NCI-H2171 treated with DMSO at 0.1 percent for 48 hours (cell line): ENCODE measurements at regions not wholly inside any gene's neighbourhood (a gene's known extent, or its start where the extent isn't known, plus 50 kb on each side); places are given as distances from the start of the nearest gene placed in this dataset.
A peak's percentile ranks its signal among the peaks of the same experiment; 100 is the strongest.
"Not testable (repeated sequence)": the region's sequence is repeated elsewhere in the genome, so short reads cannot be mapped to it uniquely, and the experiment has no call there.

ENCODE experiments used
- DNase-seq: peaks from one replicate; lab custom pipeline; 2025; lab: John Stamatoyannopoulos, UW

DNA sequence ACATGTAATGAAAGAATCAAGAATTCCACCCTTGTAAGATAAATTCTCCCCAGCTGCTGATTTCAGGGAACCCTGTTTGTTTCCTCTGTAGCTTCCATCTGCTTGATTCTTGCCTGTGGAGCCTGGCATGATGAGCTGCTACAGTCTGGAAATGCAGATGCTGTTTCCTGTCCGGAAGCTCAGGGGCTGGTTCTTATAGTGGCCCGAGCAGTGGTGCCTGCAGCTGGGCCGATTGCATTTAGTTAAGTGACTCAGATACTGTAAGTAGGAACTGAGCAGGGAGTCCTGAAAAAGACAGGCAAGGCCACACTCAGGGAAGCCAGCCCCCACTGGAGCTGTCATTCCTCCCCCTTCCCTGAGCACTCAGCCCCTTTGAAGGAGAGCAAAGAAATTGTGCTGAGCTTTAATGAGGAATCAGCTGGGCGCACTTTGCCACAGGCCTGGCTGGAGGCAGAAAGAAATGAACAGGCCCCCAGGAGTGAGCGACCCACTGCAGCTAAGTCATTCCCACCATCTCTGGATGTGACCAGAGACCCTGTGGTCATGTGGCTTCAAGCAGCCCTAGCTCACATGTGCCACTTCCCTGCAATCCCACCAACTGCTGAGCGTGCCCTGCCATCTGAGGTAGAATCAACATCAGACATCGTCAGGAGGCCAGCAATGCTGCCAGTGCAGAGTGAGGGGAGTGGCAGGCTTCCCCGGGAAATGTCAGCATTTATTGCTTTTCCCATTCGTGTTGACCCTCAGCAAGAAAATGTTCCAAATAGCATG, 206.0 kb upstream of the WWC1 start:
- no peak for DNase-seq

DNA sequence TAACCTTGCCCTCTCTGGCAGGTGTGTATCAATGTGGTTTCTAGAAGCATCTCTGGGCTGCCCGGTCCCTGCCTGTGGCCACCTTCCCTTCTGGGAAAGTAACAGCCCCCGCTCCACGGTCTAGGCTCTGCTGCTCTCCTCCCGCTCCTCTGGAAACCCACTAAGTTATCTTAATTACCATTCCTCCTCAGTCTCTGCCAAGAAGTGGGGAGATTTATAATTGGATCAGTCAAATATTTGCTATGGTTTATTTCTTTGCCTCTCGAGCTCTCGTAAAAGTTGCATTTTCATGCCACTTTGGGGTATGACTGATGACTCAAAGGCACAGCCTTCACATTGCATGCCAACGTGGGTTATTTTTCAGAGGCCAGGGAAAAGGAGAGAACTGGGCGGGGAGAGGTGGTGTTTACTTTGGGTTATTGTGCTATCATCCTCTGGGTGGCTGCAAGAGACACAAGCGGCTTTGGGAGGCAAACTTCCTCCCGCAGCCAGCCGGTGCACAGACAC, 205.3 kb upstream of the WWC1 start:
- DNase-seq: peak; percentile 1

DNA sequence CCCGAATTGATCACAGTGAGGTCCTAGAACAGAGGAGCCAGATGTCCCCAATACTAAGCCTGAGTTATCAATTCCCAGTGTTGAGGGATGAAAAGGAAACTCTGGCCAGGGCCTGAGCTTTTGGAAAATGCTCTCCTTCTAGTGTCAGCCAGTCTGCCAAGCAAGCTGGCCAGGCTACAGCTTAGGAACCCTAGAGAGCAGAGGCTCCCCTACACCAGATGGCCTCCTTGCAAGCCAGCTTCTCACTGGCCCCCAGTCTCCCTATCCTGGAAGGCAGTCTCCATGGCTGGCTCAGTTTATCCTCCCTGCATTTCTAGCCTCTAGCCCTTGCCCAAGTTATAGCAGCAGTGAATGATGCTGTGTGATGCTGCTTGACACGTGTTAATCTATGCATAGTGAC, 204.7 kb upstream of the WWC1 start:
- no peak for DNase-seq

DNA sequence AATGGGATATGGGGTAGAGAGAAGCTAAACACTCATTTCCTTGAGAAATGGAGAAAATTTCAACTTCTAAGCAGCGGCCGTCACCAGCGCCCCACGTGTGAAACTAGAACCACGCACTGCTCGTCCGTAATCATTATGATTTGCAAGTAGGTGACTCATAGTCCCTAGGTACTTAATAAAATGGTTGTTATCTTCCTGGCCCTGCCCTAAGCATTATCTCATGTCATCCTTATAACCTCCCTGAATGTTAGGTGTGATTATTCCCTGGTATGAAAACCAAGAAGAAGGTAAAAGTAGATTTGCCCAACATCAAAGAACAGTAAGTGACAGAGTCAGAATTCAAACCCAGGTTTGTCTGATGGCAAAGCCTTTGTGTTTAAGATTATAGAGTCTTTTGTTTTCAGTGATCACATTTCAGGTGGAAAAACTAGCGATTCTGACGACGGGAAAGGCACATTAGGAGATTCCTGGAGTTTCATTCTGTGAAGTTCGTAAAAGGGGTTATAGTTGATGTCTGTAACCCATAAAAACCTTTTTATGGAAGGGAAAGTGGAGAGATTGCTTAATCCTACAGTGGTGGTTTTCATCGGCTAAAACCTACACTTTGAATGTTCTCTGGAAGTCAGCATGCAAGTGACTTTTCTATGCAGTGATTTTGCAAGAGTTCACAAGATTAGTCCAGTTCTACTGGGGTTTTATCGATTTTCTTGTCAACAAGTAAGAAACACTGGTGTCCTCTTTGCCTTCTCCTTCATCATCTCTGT, 202.9 kb upstream of the WWC1 start:
- no peak for DNase-seq

DNA sequence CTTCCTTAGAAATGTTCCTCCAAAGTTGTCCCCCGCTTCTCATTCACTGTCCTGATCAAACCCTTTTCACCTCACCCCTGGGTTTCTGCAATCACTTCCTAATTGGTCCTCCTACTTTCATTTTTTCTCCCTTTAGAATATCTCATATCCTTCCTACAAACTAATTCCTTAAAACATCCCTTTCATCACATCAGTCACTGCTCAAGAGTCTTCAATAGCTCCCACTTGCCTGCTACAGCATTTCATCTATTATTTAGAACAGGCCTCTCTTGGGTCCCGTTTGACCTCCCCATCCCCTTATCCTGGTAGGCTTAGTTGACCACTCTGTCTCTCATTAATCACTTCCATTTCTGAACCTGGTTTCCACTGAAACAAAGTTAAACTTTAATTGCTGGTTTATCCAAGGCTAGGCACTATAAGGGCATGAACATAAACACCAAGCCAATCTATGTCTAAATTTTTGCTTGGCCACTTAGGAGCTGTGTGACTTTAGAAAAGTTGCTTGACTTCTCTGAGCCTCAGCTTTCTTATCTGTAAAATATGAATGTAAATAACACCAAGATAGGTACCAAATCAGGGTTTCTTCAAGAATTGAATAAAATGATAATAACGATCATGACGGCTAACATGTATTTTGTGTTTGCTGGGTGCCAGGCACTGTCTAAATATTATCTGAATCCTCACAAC, 202.1 kb upstream of the WWC1 start:
- DNase-seq: no peak

DNA sequence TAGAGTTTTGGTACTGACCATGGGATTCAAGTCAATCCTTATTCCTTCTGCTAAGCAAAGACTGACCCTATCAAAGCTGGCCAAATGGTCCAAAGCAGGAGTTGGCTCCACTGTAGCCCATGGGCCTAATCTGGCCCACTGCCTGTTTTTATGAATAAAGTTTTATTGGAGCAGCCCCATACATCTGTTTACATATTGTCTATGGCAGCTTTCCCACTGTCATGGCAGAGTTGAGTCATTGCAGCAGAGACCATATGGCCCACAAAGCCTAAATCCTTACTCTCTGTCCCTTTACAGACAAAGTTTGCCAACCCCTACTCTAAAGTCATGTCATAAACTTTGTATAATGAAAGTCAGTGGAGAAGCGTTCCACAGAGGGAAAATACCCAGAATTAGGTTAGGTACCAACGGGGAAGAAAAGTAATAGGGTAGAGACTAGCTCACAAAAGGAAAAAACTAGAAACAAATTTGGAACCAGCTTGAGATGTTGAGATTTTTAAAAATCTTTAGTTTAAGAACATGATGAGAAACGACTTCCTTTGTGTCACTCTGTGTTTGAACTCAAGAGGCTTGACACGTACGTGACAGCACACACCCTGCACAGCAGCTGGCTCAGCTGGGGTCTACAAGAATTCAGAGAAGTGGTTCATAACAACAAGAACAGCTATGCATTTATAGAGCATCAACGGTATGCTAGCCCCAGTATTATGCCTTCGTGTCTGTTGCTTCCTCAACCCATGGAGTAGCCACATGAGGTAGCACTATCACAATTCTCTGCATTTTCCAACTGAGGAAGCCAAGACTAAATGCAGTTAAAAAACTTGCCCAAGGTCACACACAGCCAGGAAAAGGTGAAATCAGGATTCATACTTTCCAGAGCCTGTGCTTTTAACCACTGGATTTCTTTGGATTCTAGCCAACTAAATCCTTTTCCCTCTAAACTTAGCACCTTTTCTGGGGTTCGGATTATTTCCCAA, 198.9 kb upstream of the WWC1 start:
- DNase-seq: no peak

DNA sequence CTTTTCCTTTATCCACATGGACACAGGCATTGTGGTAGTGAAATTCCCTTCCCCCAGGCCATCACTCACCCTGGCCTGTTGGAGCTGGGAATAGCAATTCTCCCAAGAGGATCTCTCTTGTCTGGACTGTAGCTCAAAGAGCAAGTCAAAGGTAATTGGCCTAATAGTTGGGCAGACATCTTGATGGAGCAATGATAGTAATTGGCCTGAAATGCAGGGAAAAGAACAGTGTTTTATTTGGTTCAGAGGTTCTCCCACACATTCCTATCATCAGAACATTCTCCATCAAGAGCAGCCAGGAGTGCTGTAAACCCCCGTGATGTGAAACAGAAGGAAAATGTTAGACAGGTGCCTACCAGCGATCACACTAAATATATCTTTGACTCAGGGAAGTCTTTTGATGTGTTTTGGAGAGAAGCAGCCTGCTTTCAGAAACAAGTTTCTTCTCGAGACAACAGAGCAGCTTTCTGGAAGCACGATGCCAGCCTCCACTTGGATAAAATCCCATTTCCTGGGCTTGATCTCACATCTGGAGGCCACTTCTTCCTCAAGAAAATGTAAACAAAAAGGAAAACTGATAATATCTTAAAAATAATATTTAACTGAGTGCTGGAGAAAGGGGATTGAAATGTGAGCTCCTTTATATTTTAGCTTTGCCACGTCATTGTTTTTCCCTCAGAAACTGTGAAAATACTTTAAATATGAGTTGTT, 198.1 kb upstream of the WWC1 start:
- no peak for DNase-seq

DNA sequence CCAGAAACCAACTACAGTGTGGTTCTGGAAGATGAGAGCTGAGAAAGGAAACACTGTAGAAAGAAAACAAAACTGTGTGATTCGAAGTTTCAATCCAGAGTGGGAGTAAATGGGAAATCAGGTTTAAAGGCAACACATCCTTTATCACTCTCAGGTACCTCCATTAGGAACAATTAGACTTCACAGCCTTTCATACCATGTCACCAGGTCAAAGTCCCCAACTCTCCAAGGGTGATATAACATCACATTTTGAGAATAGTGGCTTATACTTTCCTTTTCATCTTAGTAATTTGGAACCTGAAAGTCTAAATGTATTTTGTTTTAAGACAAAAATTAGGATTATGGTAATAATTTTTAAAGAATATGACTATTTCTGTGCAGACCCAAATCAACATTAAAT, 194.9 kb upstream of the WWC1 start:
- no peak for DNase-seq

DNA sequence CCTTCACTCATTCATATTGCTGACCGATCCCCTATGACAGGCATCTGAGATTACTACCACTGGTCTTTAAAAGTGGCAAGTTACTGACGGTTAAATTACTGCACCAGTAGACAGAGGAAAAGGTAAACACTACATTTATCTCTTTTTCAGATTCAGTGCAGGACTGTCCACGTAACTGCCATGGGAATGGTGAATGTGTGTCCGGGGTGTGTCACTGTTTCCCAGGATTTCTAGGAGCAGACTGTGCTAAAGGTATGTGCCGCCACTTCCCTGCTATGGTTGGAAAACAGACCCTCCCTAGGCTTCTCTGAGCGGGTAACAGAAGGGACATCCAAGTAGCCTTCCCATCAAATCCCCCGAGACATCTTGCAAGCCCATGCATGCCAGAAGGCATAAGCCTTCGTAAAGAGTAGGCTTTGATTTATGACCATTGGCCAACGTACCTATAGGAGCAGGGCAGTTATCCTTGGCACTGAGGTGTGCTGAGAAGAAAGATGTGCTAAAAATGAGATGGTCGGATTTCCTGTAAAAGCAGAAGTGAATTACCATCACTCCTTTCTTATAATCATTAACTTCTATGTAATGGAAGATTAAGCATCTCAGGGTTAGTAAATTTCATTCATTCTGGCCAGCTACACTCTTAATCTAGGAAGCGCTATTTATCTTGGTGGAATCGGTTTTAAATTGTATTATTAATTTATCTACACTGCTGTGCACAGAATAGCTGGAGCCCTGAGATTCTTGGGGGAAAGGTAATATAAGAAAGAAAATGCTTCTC, 193.4 kb upstream of the WWC1 start:
- no peak for DNase-seq

DNA sequence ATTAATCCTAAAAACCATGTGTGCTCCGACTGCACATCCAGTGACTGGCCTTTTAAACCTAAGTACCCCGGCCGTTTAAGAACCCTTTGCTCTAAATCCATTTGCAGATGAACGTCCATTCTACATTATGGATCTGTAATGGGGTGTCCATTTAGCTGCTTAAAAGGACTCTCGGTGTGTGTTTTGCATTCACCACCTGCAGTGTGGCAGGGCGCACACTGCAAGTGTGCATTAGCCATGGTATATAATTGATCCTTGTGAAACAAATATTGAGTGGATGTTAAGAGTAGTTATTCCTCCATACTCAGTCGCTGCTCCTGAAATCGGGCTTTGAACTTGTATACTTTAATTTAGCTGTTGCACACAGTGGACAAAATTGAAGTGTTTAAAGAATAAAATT, 190.1 kb upstream of the WWC1 start:
- no peak for DNase-seq

DNA sequence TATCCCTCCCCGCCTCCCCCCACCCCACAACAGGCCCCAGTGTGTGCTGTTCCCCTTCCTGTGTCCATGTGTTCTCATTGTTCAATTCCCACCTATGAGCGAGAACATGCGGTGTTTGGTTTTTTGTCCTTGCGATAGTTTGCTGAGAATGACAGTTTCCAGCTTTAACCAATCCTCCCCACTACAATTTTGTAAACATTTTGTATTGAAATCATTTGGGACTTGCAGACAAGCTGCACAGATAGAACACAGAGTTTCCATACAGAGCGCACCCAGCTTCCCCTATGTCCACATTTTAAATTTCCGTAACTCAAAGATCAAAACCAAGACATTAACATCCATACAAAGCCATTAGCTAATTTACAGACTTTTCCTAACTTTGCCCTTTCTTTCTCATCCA, 188.4 kb upstream of the WWC1 start:
- not testable (repeated sequence) for DNase-seq

DNA sequence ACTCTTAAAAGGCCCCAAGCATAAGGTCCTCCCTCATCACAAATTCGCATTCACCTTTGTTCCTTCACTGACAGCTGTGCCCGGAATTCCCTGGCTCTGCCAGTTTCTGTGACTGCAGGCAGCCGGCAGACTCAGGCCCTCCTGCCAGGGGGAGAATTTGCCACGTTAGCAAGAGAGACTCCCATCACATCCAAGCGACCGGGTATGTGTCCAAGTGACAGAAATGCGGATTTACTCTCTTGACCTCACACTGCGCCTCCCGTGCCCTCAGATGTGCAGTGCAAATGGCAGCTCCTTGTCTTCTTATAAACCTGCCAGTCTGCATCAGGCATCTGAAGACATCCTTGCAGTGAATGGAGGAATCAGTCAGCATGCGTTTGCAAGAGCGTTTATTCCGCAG, 187.1 kb upstream of the WWC1 start:
- DNase-seq: no peak

DNA sequence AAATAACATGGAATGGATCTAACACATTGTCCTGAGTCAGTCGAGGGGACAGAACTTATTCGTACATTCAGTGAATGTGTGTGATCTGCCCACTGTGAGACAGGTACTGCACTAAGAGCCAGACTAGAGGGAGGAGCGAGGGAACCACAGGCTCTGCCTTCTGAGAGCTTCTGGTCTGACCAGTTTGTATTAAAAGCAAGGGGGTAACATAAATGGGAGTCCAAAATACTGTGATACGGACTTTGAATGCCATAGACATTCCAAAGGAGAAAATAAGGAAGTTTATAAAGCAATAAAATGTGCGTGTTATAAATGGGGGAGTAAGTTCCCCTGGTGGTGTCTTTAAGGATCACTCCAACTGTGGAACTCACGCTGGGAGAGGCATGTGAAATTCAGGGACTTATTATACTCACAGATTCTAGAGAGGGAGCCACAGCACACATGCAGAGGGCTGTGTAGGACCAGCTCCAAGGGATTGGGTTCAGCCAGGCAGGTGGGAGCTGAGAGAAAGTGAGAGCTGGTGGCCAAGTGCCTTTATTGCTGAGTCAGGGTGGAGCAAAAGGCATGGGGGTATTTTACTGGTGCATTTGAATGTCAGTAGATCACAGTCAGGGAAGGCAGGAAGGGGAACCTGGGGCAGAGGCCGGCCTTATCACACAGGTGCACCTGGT, 186.5 kb upstream of the WWC1 start:
- DNase-seq: no peak

DNA sequence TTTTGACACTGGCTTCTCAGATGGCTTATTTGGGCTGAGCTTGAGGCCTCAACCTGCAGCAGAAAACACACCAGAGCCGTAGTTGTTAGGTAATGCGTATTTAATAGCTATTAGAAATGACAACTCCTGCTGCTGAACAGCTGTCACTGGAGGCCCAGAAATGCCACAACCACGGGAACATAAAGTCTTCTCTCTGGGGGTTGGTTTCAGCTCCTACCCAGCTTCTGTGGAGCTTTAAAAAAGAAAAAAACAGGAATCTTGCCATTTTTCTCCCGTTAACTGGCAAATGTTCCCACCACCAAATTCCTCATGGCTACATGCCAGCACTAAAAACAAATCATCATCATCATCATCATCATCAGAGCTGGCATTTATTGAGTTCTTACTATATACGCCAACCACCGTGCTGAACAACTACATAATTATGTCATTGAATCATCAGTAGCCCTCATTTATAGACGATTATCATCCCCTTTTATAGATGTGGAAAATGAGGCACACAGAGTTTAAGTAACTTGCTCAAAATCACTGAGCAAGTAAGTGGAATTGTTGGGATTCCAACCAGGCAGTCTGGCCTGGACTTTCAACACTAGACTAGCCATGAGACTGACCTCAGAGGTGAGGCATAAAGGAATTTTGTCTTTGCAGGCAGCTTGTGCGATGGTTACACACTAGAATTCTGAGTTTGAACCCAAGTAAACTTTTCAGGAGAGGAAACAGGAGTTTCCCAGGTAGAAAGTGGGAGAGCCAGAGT, 185.3 kb upstream of the WWC1 start:
- peak; percentile 60 for DNase-seq

DNA sequence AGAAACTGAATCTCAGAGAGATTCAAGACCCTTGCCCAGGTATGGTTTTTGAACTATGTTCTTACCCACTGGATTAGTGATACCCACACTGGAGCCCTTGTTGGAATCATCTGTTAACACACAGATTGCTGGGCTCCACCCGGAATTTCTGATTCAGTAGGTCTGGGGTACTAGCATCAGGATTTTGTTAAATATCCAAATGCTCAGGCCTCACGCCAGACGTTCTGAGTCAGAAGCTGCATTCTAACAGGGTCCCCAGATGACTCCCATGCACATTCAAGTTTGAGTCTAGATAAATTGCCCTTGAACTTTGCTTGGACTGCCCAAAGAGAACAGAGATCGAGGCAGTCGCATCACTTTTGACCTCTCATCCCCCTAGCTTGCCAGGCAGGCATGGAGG, 182.0 kb upstream of the WWC1 start:
- DNase-seq: no peak

DNA sequence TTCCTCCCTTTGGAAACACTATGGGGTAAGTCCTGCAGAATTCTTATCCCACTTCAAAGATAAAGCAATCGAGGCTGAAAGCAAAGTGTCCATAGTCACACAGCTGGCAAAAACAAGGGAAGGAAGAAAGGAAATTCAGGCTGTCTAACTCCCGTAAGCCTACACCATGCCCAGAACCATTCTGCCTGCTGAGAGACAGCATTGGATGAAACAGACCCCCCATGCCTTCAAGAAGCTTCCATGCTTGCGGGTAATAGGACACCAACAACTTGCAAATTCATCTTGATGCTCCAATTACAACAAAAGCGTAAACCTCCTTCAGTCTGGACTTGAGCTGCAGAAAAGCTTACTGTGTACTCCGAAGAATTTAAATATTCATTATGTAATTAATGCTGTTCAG, 181.1 kb upstream of the WWC1 start:
- DNase-seq: no peak

DNA sequence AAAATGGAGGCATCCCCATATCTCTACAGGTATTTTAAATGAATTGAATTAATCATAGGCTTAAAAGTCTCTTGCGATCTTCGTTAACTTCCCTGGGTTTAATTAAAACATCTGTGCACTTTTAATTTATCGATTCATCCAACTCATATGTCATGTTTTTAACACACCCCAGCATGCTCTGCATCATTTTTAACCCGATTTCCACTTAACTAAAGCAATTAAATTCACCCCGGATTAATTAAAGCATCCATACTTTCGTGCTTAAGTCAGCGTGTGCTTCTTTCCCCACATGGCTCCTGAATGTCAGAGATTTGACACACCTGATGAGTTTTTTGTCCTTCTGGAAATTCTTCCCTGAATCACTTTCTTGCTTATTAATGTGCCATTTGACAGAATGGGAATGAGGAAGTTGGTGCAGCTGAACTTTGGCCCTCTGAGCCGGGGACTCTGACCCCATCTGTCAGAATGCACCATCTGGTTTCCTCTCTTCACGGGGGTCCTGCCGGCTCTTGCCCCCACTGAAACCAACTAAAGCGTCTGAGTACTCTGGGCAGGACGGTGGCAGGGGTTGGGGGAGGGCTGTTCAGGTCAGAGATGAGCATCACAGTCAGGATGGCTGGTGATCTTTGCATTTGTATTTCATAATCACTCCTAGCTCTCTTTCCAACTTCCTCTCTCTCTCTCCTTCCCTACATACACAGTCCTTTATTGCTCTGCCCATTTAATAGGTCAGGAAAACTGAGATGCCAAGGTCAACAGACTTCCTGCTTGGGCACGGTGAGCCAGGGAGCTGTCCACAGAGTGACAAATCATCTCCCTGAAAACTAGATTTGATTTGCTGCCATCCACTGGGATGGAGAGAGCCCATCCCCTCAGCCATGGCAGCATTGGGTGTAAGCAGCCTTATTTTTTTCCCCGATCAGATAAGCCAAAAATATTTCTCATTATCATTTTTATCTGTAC, 180.3 kb upstream of the WWC1 start:
- no peak for DNase-seq
